GM19240 (cell line): ENCODE measurements at regions not wholly inside any gene's neighbourhood (a gene's known extent, or its start where the extent isn't known, plus 50 kb on each side); places are given as distances from the start of the nearest gene placed in this dataset.
"Not testable (repeated sequence)": the region's sequence is repeated elsewhere in the genome, so short reads cannot be mapped to it uniquely, and the experiment has no call there.

Source experiments
- DNase-seq: peaks from one replicate; pipeline ENCODE4 v3.0.0; 2011; ENCODE audit warnings: low spot score; ENCODE audit not compliant: insufficient read length

DNA sequence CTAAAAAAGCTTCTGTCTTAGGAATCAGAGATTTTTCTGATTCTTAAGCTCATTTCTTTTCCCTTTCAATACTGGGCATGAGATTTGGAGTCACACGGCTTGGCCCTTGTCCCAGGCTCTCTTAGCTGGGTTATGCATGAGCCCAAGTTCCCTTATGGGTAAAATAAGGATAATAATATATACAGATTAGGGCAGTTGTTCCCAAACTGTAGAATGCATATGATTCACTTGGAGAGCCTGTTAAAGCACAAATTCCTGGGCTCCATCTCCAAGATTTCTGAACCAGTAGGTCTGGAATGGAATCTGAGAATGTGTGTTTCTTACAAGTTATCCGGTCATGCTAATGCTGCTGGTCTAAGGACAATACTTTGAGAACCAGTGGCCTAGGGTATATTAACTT is 154.0 kb downstream of the REEP3 start:
- DNase-seq: no peak

DNA sequence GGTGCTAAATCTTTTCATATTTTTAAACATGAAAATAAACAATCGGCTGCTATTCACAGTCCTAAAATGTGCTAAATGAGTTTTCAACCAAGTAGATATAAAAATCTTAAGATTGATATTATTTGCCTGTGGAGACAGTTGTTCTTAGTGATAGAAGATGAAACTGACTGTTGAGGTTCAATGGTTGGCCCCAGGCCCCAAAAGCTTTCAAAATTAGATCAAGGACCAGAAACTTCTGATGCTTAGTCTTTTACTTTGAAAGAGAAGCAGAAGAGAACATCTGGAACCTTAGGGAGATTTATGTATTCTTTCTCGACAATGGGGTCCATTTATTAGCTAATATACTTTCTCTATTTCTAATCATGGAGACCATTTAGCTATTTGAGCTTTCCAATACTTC is 155.8 kb downstream of the REEP3 start:
- no peak for DNase-seq

DNA sequence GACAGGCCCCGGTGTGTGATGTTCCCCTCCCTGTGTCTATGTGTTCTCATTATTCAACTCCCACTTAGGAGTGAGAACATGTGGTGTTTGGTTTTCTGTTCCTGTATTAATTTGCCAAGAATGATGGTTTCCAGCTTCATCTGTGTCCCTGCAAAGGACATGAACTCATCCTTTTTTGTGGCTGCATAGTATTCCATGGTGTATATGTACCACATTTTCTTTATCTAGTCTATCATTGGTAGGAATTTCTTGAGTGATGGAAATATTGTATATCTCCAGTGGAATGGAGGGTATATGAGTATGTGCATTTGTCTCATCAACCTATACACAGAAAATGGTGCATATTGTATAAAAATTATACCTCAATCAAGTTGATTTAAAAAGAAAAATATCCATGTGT is 159.3 kb downstream of the REEP3 start:
- not testable (repeated sequence) for DNase-seq

DNA sequence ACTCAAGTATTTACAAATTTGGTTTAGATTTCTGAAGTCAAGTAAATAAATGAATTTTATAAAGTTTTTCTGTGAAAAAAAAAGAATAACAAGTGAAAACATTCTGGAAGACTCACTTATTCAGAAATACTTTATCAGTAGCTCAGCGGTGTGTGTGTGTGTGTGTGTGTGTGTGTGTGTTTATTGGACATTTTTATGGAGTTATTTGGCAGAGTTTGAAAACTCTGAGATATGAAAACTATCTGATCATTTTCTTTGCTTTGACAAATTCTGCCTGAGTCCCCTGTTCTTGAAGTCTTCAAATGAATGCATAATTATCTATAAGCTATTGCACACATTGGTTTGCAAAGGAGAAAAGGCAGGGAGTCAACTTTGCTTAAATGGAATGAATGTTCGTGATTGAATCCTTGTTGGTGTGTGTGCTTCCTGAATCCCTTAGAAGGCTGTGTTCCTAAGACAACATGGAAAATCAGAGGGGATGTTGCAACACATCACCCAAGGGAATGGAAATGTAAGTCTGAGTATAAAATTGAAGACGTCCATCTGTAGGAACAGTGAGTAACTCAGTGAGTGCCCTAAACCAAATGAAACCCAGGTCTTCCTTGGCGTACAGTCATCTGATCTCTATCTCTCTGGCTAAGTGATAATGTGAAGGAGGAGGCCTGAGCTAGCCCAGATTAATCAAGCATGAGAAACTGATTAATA is 160.9 kb downstream of the REEP3 start:
- no peak for DNase-seq

DNA sequence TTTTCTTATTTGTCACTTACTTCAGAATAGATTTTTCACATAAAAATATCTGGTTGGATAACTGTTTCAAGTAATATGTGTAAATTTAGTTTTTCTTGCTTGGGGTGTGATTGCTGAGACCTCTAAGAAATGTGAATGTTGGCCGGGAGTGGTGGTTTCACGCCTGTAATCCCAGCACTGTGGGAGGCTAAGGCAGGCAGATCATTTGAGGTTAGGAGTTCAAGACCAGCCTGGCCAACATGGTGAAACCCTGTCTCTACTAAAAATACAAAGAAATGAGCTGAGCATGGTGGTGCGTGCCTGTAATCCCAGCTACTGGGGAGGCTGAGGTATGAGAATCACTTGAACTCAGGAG is 161.5 kb downstream of the REEP3 start:
- not testable (repeated sequence) for DNase-seq

DNA sequence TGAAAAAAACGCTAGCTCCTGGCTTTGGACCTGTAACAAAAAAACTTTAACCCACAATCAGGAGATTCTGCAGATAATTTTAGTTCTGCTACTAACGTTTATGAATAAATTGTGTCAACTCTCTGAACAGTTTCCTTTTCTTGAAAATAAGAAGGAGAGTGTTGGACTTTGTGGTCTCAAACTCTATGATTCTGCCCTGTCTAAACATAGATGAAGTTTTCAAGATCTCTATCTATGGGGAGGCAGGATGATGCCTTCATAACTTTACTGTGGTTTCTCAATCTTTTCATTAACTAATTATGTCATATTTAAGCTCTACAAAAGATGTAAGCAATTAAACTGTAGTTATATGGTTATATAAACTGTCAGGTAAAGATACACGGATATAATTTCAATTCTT is 162.0 kb downstream of the REEP3 start:
- no peak for DNase-seq

DNA sequence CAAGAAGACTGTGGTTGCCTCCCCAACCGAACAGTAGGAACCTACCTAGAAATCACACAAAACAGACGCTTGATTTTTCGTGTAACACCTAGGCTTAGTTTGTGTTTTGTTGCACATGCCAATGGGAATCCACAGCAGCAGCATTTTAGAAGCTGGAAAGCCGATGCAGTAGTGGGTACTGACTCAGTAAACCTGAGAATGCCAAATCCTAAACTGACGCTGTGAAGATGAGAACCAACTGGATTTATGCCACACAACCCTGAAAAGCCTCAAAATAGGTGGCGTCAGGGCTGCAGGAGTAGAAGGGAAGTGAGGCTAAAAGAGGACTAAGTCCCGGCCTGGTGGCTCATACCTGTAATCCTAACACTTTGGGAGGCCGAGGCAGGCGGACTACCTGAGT is 162.5 kb downstream of the REEP3 start:
- no peak for DNase-seq

DNA sequence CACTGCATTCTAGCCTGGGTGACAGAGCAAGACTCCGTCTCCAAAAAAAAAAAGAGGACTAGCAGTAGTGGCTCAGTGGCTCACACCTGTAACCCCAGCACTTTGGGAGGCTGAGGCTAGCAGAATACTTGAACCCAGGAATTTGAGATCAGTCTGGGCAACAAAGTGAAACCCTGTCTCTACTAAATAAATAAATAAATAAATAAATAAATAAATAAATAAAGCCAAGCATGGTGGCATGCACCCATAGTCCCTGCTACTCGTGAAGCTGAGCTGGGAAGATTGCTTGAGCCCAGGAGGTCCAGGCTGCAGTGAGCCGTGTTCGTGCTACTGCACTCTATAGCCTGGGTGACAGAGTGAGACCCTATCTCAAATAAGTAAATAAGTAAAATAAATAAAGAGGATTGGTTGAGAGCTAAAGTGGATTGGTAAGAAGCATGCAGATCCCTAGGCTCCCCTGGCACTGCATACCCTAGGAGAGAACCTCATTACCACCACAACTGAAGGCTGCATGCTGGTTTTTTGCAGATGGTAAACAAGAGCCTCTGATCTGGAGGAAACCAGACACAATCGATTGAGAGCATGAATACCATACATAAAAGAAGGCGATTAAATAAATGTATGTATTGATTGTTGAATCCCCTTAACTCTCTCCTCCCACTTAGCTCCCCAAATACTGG is 163.2 kb downstream of the REEP3 start:
- no peak for DNase-seq

DNA sequence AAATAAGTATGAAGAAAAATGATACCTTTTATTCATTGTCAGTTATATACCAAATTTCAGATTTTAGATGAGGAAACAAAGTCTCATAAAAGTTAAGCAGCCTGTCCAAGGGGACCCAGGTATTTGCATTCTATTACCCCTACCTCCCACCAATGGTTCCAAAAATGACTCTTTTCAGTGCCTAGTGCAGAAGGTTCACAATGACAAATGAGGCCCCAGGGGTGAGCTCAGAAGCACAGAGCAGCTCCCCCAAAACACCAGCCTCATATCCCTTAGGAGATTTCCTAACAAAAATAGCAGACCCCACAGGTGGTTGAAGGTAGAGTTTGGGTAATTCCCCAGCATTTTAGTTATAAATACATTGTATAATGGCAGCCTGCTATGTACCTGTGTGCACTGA is 168.6 kb downstream of the REEP3 start:
- DNase-seq: no peak

DNA sequence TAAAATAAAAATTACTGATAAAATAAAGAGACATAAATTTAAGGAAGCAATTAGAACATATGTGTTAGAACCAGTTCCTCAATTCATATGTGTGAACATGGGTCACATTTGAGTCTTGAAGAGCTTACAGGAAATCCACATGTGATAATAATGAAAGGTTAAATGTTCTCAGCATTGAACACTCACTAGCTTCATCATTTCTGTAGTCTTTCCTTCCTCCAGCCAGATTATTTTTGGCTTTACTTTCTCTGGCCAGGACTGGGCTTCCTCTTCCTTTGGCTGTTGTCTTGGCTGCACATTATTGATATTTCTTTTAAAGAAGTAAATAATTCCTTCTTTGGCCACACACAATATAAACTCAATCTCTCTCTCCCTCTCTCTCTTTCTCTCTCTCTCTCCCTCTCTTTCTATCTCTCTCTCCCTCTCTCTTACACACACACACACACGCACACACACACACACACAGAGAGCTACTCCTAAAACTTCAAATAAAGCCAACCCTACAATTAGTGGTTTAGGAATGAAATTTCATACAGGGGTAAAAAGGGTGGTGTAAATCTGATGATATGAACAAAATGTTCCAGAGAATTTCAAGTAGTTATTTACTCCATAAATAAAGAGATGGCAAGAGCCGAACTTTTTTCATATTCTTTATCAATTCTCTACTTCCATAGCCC is 171.2 kb downstream of the REEP3 start:
- no peak for DNase-seq

DNA sequence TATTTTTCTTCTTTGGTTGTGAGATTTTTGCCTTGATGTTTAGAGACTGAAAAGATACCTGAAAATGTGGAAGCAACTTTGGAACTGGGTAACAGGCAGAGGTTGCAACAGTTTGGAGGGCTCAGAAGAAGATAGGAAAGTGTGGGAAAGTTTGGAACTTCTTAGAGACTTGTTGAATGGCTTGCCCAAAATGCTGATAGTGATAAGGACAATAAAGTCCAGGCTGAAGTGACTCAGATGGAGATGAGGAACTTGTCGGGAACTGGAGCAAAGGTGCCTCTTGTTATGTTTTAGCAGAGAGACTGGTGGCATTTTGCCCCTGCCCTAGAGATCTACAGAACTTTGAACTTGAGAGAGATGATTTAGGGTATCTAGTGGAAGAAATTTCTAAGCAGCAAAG is 171.8 kb downstream of the REEP3 start:
- DNase-seq: not testable (repeated sequence)

DNA sequence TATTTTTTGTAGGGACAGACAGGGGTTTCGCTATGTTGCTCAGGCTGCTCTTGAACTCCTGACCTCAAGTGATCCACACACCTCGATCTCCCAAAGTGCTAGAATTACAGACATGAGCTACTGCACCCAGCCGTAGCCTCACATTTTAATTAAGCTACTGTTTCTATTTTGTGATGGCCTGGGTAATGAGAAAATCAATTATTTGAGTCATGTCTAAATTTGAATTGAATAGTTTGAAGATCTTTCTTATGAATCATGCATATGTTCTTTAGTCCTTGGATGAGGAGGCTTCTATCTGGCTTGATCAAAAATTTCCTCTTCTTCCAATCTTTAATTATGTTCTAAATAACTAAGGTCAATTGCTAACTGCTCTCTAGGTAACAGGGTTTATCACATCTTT is 175.0 kb downstream of the REEP3 start:
- DNase-seq: no peak

DNA sequence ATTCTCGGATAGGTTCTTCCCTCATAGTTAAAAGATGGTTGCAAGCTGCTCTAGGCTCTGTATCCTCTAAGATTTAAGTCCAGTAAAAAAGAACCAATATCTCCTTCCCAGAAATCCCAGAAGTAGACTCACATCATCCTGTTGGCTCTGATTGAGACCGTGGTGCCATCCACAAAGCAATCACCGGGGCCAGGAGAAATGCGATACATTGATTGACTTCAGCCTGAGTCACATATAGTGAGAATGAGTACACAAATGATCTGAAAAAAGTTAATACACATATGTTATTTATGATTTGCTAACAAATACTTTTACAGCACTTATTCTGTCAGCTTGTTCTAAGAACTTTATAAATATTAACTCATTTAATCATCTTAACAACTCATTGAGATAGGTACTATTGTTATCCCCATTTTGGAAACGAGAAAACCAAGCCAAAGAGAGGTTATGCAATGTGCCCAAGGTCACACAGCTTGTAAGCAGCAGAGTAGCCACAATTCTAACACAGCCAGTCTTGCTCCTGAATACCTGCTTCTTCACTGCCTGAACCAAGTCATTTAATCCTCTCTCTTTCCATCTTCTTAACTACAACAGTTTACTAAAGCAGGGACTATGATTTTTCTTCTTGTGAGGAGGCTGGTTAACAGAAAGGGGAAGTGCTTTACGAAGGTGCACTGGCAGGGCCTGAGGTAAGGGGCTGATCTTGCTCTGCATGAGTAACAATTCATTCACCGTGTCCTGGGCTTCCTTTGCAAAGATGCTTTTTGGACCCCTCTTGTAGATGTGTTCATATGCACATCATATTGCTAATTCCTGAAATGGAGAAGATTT is 177.0 kb downstream of the REEP3 start:
- no peak for DNase-seq

DNA sequence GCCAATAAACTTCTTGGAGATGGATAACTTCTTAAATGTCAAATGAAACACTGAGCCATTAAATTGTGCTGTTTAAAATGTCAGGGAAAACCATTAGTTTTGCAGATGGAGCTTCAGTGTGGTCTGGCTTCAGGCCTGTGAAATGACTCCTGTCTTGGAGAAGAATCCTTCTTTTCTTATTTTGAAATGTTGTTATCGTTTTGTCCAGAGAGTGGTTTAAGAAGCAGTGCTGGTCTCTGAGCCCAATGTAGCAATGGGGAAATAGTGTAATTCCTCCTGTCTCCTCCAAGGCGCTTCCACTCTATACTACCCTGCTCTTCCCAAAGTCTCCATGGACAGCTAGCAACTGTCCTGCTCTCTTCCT is 177.6 kb downstream of the REEP3 start:
- DNase-seq: no peak

DNA sequence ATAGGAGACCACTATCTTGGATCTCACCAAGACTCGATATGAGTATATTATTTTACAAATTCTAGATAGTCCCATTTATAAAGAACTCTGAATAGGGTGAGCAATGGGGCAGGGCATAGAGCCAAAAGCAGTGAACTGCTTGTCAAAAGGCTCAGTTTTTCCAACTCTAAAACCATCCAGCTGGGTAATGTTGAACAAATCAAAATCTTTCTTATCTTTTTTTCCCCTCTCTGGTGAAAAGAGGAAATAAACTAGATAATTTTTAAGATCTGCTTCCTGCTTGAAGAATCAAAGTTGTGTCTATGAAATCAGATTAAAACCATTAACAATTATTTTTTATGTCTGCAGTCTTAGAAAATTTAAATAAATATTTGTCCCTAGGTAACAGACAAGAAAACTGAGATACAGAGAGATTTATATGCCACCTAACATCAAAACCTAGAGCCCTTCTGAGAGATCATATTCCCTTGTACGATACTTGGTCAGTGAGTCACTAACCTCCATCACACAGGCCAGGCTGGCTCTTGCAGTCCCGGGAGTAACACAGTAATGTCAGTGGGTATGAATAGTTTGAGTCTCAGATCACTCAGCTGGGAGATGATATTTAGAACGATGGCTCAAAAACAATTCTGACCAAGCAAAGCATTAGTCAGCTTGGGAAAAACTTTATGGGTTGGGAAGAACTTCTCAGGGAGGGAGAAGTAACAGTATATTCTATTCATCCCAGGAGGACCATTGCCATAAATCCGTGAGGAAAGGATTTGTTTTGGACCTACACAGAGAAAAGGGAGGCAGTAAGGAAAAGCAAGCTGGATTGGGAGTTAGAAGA is 178.8 kb downstream of the REEP3 start:
- DNase-seq: no peak

DNA sequence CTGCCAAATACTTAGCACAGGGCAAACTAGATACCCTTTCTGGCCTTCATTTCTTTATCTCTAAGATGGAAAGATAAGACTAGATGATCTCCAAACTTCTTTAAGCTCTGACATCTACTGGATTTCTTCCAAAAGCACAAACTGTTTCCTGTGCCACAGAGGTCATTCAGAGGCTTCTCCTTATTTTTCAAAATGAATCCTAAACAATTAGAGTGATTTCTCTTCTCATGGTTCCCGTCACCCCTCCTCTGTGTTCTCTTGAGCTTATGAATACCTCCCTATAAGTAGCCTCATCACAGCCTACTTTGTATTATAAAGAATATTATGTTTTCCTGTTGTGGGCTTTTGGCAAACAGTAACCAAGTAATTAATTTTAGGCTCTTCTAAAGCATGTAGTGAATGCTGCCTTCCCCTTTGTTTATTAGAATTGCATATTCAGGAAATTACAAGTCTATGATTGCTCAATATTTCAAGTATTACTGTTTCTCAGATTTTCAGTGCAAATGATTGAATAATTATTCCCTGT is 179.5 kb downstream of the REEP3 start:
- DNase-seq: no peak

DNA sequence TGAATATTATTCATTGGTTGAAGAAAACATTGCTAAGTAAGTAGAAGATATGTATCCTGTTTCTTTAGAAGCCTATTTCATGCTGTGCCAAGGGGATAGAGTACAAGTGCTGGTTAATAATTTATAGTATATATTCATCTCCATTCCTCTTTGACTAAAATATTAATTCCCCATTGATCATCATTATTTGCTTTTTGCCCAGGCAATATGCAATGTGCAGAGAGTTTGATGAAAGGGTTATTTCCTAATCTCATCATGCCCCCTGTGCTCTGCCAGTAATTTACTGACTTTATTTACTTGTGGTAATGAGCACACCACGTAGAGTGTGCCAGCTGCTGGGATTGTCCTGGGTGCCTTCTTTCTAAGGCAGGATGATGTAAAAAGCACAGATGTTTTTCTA is 180.9 kb downstream of the REEP3 start:
- no peak for DNase-seq

DNA sequence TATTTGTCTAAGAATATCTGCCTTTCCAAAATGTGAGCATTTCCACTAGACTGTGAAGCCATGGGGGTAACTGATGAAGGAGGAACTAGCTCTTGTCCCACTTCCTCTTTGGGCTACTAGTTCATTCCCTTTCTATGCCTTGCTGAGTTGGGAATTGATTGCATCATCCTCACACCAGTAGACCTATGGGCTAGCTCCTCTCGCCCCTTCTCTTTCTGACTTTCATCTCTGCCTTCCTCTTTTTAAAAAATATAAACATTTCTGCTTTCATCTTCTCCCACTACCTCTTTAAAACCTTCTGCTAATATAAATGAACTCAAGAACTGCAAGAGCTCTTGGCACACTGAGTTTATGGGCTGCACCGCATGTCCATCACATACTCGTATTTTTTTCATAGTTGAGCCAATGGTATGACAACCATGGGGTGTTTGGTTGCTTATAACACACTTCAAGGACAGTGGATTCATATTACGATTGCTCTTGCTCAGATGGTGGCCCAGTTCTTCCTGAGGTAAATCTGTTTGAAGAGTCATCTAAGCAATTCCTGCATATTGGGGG is 182.0 kb downstream of the REEP3 start:
- no peak for DNase-seq

DNA sequence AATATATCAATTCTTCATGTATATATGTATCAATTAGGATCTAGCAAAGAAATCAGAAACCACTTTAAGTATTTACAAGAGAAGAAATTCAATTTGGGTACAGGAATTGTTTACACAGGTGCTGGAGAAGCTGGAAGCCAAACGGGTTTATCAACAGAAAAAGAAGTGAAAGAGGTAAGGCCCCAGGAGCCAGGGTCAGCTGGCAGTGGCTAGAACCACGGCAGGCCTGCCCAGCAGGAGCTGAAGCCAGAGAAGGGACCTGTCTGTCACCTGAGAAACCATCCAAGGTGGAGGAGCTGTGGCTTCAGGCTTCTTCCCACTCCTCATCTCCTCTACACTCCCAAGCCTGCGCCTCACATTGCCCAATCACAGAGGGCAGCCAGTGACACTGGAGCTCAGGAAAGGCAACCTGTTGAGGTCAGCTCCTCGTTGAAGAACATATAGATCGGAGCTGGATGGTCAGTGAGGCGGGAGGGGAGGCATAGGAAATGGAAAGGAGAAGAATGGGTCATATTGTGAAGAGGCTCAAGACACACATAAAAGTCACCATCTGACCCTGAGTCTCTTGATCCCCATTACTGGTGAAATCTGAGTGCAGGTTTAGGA is 182.6 kb downstream of the REEP3 start:
- no peak for DNase-seq

DNA sequence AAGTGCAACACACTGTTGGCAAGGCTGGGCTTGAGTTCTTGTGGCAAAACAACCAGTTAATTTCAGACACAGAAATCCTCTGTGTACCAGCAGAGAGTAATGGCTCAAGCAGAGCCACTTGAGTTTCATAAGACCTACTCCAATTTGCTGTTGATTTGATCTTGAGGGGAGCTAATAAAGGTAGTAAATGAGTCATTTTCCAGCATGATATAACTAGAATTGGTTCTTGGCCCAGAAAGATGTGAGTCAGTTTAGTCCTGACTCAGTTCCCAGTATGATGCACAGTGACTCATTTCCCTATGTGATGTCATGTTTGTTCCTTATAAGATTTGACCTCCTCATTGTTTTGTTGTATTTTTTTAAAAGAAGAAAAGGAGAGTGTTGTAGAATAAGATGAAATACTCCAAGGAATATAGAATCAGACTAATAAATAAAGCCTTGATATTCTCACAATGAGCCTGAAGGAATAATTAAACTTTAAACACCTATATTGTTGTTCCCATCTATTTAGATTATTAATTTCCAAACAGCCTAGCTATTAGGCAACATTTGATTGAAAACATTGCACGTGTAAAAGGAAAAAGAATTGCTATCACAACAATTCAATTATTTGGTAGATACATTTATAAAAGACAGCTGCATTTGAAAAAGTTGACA is 186.2 kb downstream of the REEP3 start:
- DNase-seq: no peak
